GM12873 (cell line): ENCODE measurements at regions not wholly inside any gene's neighbourhood (a gene's known extent, or its start where the extent isn't known, plus 50 kb on each side); places are given as distances from the start of the nearest gene placed in this dataset.
A peak's percentile ranks its signal among the peaks of the same experiment; 100 is the strongest.

Experiments used
- TF ChIP-seq, protein P1 (sequence below): IDR thresholded peaks from 2 replicates; pipeline ENCODE4 v1.5.1; 2012; ENCODE audit warnings: low read depth, mild to moderate bottlenecking, moderate library complexity, low read length, control low read depth; ENCODE audit not compliant: insufficient read depth; ENCODE audit errors: missing control alignments

DNA sequence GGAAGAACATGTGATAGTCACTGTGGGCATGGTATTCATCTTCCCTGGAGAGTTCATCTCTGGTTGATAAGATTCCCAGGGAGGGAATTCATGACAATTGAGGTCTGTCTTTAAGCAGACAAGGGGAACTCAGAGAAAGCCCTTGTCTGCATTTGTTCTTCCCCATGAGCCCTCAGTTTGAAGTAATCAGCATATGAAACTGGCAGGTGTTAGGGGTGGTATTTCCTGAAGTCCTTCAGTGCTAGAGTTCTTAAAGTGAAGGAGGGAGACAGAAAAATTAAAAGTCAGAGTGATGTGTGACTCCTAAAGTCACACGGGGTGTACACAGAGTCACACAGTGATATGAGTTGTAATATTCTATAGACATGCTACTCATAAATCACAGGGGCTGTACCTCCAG is 60.6 kb upstream of the SYK start:
- TF ChIP-seq, protein P1, sequence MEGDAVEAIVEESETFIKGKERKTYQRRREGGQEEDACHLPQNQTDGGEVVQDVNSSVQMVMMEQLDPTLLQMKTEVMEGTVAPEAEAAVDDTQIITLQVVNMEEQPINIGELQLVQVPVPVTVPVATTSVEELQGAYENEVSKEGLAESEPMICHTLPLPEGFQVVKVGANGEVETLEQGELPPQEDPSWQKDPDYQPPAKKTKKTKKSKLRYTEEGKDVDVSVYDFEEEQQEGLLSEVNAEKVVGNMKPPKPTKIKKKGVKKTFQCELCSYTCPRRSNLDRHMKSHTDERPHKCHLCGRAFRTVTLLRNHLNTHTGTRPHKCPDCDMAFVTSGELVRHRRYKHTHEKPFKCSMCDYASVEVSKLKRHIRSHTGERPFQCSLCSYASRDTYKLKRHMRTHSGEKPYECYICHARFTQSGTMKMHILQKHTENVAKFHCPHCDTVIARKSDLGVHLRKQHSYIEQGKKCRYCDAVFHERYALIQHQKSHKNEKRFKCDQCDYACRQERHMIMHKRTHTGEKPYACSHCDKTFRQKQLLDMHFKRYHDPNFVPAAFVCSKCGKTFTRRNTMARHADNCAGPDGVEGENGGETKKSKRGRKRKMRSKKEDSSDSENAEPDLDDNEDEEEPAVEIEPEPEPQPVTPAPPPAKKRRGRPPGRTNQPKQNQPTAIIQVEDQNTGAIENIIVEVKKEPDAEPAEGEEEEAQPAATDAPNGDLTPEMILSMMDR, result no peak

DNA sequence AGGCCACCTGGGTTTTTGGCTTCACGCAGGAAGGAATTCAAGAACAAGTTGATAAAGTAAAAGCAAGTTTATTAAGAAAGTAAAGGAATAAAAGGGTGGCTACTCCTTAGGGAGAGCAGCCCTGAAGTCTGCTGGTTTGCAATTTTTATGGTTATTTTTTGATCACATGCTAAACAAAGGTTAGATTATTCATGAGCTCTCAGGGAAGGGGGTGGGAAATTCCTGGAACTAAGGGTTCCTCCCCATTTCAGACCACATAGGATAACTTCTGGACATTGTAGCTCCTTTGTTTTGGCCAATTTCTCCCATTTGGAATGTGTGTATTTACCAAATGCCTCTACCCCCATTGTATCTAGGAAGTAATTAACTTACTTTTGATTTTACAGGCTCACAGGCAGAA is 63.9 kb upstream of the SYK start:
- TF ChIP-seq, protein P1, result no peak

DNA sequence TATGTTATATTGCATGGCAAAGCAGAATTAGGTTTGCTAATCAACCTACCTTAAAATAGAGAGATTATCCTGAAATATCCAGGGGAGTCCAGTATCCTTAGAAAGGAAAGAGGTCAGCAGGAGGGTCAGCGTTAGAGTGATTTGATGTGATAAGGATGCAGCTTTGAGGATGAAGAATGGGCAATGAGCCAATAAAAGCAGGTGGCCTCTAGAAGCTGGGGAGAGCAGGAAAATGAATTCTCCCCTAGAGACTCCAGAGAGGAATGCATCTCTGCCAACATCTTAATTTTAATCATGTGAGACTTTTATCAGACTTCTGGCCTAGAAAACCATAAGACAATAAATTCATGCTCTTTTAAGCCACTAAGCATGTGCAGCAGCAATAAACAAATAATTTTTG is 65.7 kb upstream of the SYK start:
- TF ChIP-seq, protein P1, result no peak

GRCh38 chr9:90734631-90735030 is 67.0 kb upstream of the SYK start:
- TF ChIP-seq, protein P1, result no peak

DNA sequence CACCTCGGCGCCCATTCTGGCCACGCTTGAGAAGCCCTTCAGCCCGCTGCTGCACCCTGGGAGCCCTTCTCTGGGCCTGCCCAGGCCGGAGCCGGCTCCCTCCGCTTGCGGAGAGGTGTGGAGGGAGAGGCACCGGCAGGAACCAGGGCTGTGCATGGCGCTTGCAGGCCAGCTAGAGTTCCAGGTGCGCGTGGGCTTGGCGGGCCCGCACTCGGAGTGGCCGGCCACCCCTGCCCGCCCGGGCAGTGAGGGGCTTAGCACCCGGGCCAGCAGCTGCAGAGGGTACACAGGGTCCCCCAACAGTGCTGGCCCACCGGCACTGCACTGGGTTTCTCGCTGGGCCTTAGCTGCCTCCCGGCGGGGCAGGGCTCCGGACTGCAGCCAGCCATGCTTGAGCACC is 72.3 kb upstream of the SYK start:
- TF ChIP-seq, protein P1, result no peak

DNA sequence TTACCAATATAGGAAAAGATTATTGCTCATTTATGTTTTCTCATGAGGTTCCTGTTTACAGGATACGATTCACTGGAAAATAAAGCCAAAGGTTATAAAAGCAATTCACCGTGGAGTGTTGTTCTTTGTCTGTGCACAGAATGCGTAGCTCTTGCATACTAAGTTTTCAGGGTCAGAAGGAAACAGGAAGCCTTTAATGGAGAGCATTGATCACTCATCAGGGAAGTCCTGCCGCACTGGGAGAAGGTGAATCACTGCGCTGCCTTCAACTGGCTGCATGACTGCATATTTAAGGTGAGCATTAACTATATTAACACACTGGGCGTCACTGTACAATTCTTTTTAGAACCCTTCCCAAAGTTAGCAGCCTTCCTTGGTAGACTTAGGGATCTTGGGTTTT is 74.1 kb upstream of the SYK start:
- TF ChIP-seq, protein P1, result no peak

GRCh38 chr9:90726215-90726614 is 75.4 kb upstream of the SYK start:
- TF ChIP-seq, protein P1, result peak; percentile 49
